ENCODE measurements at regions not wholly inside any gene's neighbourhood (a gene's known extent, or its start where the extent isn't known, plus 50 kb on each side); places are given as distances from the start of the nearest gene placed in this dataset.

GRCh38 chr10:117830787-117831212 lies 215.9 kb downstream of the RAB11FIP2 start:
- TF ChIP-seq, protein P1, sequence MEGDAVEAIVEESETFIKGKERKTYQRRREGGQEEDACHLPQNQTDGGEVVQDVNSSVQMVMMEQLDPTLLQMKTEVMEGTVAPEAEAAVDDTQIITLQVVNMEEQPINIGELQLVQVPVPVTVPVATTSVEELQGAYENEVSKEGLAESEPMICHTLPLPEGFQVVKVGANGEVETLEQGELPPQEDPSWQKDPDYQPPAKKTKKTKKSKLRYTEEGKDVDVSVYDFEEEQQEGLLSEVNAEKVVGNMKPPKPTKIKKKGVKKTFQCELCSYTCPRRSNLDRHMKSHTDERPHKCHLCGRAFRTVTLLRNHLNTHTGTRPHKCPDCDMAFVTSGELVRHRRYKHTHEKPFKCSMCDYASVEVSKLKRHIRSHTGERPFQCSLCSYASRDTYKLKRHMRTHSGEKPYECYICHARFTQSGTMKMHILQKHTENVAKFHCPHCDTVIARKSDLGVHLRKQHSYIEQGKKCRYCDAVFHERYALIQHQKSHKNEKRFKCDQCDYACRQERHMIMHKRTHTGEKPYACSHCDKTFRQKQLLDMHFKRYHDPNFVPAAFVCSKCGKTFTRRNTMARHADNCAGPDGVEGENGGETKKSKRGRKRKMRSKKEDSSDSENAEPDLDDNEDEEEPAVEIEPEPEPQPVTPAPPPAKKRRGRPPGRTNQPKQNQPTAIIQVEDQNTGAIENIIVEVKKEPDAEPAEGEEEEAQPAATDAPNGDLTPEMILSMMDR (IDR thresholded peaks at IDR 0.05), result no peak
- TF ChIP-seq EP300 (IDR thresholded peaks at IDR 0.05), result no peak
